ENCODE measurements at regions not wholly inside any gene's neighbourhood (a gene's known extent, or its start where the extent isn't known, plus 50 kb on each side); places are given as distances from the start of the nearest gene placed in this dataset.
A peak's percentile ranks its signal among the peaks of the same experiment; 100 is the strongest.

GRCh38 chr3:3519266-3519665 lies 280.0 kb upstream of the LRRN1 start:
- Histone ChIP-seq H2BK5ac (ENCODE audit: low read length) (no peak overlapping the region), H3K18ac (ENCODE audit: low read length) (no peak overlapping the region), H2BK120ac (ENCODE audit: low read depth, low read length) (no peak overlapping the region), H2BK15ac (replicated peaks; ENCODE audit: low read depth) (no peak overlapping the region), H4K8ac (ENCODE audit: low read depth, low read length) (no peak overlapping the region), H4K5ac (ENCODE audit: low read length) (no peak overlapping the region), H2AK5ac (ENCODE audit: low read length) (no peak overlapping the region), H3K56ac (ENCODE audit: low read length) (no peak overlapping the region), H3K27me3 (ENCODE audit: insufficient read depth, low read length, poor library complexity) (no peaks in the 10 kb centered on the region), H3K79me1 (ENCODE audit: low read length) (no peaks in the 10 kb centered on the region), H3K9ac (ENCODE audit: low read length) (no peak overlapping the region), H3K27ac (ENCODE audit: low read depth, low read length) (no peak overlapping the region), H3K4me2 (ENCODE audit: low read length) (no peak overlapping the region), H3K36me3 (ENCODE audit: control insufficient read depth, insufficient read depth, low read length) (no peaks in the 10 kb centered on the region), H3K79me2 (ENCODE audit: control insufficient read depth, insufficient read depth, low read length) (no peaks in the 10 kb centered on the region), H3K4ac (ENCODE audit: low read depth, low read length) (peak overlapping the region; percentile 16), H3K4me3 (ENCODE audit: low read length) (no peak overlapping the region), H3K23ac (ENCODE audit: low read length) (no peak overlapping the region), H3K4me1 (ENCODE audit: control insufficient read depth, low read depth, low read length) (no peaks in the 10 kb centered on the region)
- DNase-seq = no peak
- WGBS (ENCODE audit: extremely low coverage, insufficient coverage, low lambda C conversion rate) = no CpG with 5 or more reads among the region's 2 CpGs

- no peak for DNase-seq
- no CpG with 5 or more reads among the region's 4 CpGs for WGBS (ENCODE audit: extremely low coverage, insufficient coverage, low lambda C conversion rate)
- no peak overlapping the region for H2AK5ac ChIP-seq (ENCODE audit: low read length)
- H3K4me2 ChIP-seq (ENCODE audit: low read length) = no peak overlapping the region
- no peaks in the 10 kb centered on the region for H3K79me1 ChIP-seq (ENCODE audit: low read length)
- no peak overlapping the region for H3K23ac ChIP-seq (ENCODE audit: low read length)
- H4K5ac ChIP-seq (ENCODE audit: low read length) = no peak overlapping the region
- no peaks in the 10 kb centered on the region for H3K27me3 ChIP-seq (ENCODE audit: insufficient read depth, low read length, poor library complexity)
- no peak overlapping the region for H3K18ac ChIP-seq (ENCODE audit: low read length)
- H3K4me1 ChIP-seq (ENCODE audit: control insufficient read depth, low read depth, low read length) = no peaks in the 10 kb centered on the region
- H3K56ac ChIP-seq (ENCODE audit: low read length) = no peak overlapping the region
- no peak overlapping the region for H4K8ac ChIP-seq (ENCODE audit: low read depth, low read length)
- H3K36me3 ChIP-seq (ENCODE audit: control insufficient read depth, insufficient read depth, low read length) = no peaks in the 10 kb centered on the region
- H2BK15ac ChIP-seq (replicated peaks; ENCODE audit: low read depth) = no peak overlapping the region
- H3K9ac ChIP-seq (ENCODE audit: low read length) = no peak overlapping the region
- no peaks in the 10 kb centered on the region for H3K79me2 ChIP-seq (ENCODE audit: control insufficient read depth, insufficient read depth, low read length)
- no peak overlapping the region for H3K4ac ChIP-seq (ENCODE audit: low read depth, low read length)
- no peak overlapping the region for H3K4me3 ChIP-seq (ENCODE audit: low read length)
- no peak overlapping the region for H3K27ac ChIP-seq (ENCODE audit: low read depth, low read length)
- no peak overlapping the region for H2BK120ac ChIP-seq (ENCODE audit: low read depth, low read length)
- H2BK5ac ChIP-seq (ENCODE audit: low read length) = no peak overlapping the region
Observed at GRCh38 chr3:3516996-3517395, 282.2 kb upstream of the LRRN1 start.

- Histone ChIP-seq H3K79me1 (ENCODE audit: low read length) (no peaks in the 10 kb centered on the region), H3K4me2 (ENCODE audit: low read length) (no peak overlapping the region), H3K4me3 (ENCODE audit: low read length) (no peak overlapping the region), H3K9ac (ENCODE audit: low read length) (no peak overlapping the region), H3K23ac (ENCODE audit: low read length) (no peak overlapping the region), H3K27ac (ENCODE audit: low read depth, low read length) (no peak overlapping the region), H2BK120ac (ENCODE audit: low read depth, low read length) (no peak overlapping the region), H2BK5ac (ENCODE audit: low read length) (no peak overlapping the region), H3K18ac (ENCODE audit: low read length) (no peak overlapping the region), H4K8ac (ENCODE audit: low read depth, low read length) (no peak overlapping the region), H2AK5ac (ENCODE audit: low read length) (no peak overlapping the region), H3K27me3 (ENCODE audit: insufficient read depth, low read length, poor library complexity) (no peaks in the 10 kb centered on the region), H3K36me3 (ENCODE audit: control insufficient read depth, insufficient read depth, low read length) (no peaks in the 10 kb centered on the region), H3K79me2 (ENCODE audit: control insufficient read depth, insufficient read depth, low read length) (no peaks in the 10 kb centered on the region), H2BK15ac (replicated peaks; ENCODE audit: low read depth) (no peak overlapping the region), H4K5ac (ENCODE audit: low read length) (no peak overlapping the region), H3K4me1 (ENCODE audit: control insufficient read depth, low read depth, low read length) (no peaks in the 10 kb centered on the region), H3K56ac (ENCODE audit: low read length) (no peak overlapping the region), H3K4ac (ENCODE audit: low read depth, low read length) (no peak overlapping the region)
- DNase-seq = no peak
Observed at GRCh38 chr3:3516384-3516783, 282.8 kb upstream of the LRRN1 start.

DNA sequence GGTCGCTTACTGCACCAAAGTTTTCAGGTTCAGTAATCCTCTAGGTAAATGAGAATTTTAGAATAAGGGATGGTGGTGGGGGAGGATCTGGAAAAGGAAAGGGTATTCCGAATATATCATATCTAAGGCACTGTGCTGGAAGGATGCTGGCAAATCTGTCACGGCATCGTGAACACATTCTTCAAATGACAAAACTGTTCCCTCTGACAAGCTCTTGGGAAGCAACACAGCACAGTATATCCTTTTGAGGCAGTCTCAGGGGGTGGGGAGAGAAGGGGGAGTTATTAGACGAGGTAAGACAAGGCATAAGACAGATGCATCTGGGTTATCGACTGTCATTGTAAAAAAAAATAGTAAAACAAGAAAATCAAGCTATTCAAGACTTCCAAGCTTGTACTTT lies 289.6 kb upstream of the LRRN1 start:
- no peak overlapping the region for H2BK5ac ChIP-seq (ENCODE audit: low read length)
- H3K18ac ChIP-seq (ENCODE audit: low read length) = no peak overlapping the region
- H2BK120ac ChIP-seq (ENCODE audit: low read depth, low read length) = no peak overlapping the region
- H3K9ac ChIP-seq (ENCODE audit: low read length) = no peak overlapping the region
- no peaks in the 10 kb centered on the region for H3K27me3 ChIP-seq (ENCODE audit: insufficient read depth, low read length, poor library complexity)
- H3K79me2 ChIP-seq (ENCODE audit: control insufficient read depth, insufficient read depth, low read length) = no peaks in the 10 kb centered on the region
- no peak for DNase-seq
- H4K5ac ChIP-seq (ENCODE audit: low read length) = no peak overlapping the region
- H2AK5ac ChIP-seq (ENCODE audit: low read length) = no peak overlapping the region
- H4K8ac ChIP-seq (ENCODE audit: low read depth, low read length) = no peak overlapping the region
- no peaks in the 10 kb centered on the region for H3K79me1 ChIP-seq (ENCODE audit: low read length)
- H3K4me3 ChIP-seq (ENCODE audit: low read length) = no peak overlapping the region
- no peak overlapping the region for H3K23ac ChIP-seq (ENCODE audit: low read length)
- H2BK15ac ChIP-seq (replicated peaks; ENCODE audit: low read depth) = no peak overlapping the region
- no peak overlapping the region for H3K27ac ChIP-seq (ENCODE audit: low read depth, low read length)
- WGBS (ENCODE audit: extremely low coverage, insufficient coverage, low lambda C conversion rate) = no CpG with 5 or more reads among the region's 6 CpGs
- H3K56ac ChIP-seq (ENCODE audit: low read length) = no peak overlapping the region
- H3K4me2 ChIP-seq (ENCODE audit: low read length) = no peak overlapping the region
- H3K4me1 ChIP-seq (ENCODE audit: control insufficient read depth, low read depth, low read length) = no peaks in the 10 kb centered on the region
- H3K36me3 ChIP-seq (ENCODE audit: control insufficient read depth, insufficient read depth, low read length) = no peaks in the 10 kb centered on the region
- H3K4ac ChIP-seq (ENCODE audit: low read depth, low read length) = no peak overlapping the region

- Histone ChIP-seq H2AK5ac (ENCODE audit: low read length) (no peak overlapping the region), H3K79me2 (ENCODE audit: control insufficient read depth, insufficient read depth, low read length) (no peaks in the 10 kb centered on the region), H4K8ac (ENCODE audit: low read depth, low read length) (no peak overlapping the region), H3K79me1 (ENCODE audit: low read length) (no peaks in the 10 kb centered on the region), H3K4me2 (ENCODE audit: low read length) (no peak overlapping the region), H3K9ac (ENCODE audit: low read length) (no peak overlapping the region), H2BK120ac (ENCODE audit: low read depth, low read length) (no peak overlapping the region), H3K27ac (ENCODE audit: low read depth, low read length) (no peak overlapping the region), H3K23ac (ENCODE audit: low read length) (no peak overlapping the region), H3K27me3 (ENCODE audit: insufficient read depth, low read length, poor library complexity) (no peaks in the 10 kb centered on the region), H4K5ac (ENCODE audit: low read length) (no peak overlapping the region), H3K4me1 (ENCODE audit: control insufficient read depth, low read depth, low read length) (no peaks in the 10 kb centered on the region), H3K36me3 (ENCODE audit: control insufficient read depth, insufficient read depth, low read length) (no peaks in the 10 kb centered on the region), H3K4ac (ENCODE audit: low read depth, low read length) (no peak overlapping the region), H2BK5ac (ENCODE audit: low read length) (no peak overlapping the region), H3K4me3 (ENCODE audit: low read length) (no peak overlapping the region), H2BK15ac (replicated peaks; ENCODE audit: low read depth) (no peak overlapping the region), H3K56ac (ENCODE audit: low read length) (no peak overlapping the region), H3K18ac (ENCODE audit: low read length) (no peak overlapping the region)
- no CpG with 5 or more reads among the region's 1 CpG for WGBS (ENCODE audit: extremely low coverage, insufficient coverage, low lambda C conversion rate)
- no peak for DNase-seq
Observed at GRCh38 chr3:3504686-3505085, 294.5 kb upstream of the LRRN1 start.

GRCh38 chr3:3503411-3503810 lies 295.8 kb upstream of the LRRN1 start:
- no peak overlapping the region for H2AK5ac ChIP-seq (ENCODE audit: low read length)
- H3K4me2 ChIP-seq (ENCODE audit: low read length) = no peak overlapping the region
- H2BK120ac ChIP-seq (ENCODE audit: low read depth, low read length) = no peak overlapping the region
- no peak overlapping the region for H3K56ac ChIP-seq (ENCODE audit: low read length)
- H3K23ac ChIP-seq (ENCODE audit: low read length) = no peak overlapping the region
- no CpG with 5 or more reads among the region's 4 CpGs for WGBS (ENCODE audit: extremely low coverage, insufficient coverage, low lambda C conversion rate)
- H3K9ac ChIP-seq (ENCODE audit: low read length) = no peak overlapping the region
- no peaks in the 10 kb centered on the region for H3K79me1 ChIP-seq (ENCODE audit: low read length)
- H4K5ac ChIP-seq (ENCODE audit: low read length) = no peak overlapping the region
- no peak overlapping the region for H2BK15ac ChIP-seq (replicated peaks; ENCODE audit: low read depth)
- H3K36me3 ChIP-seq (ENCODE audit: control insufficient read depth, insufficient read depth, low read length) = no peaks in the 10 kb centered on the region
- no peak overlapping the region for H3K27ac ChIP-seq (ENCODE audit: low read depth, low read length)
- no peaks in the 10 kb centered on the region for H3K27me3 ChIP-seq (ENCODE audit: insufficient read depth, low read length, poor library complexity)
- H2BK5ac ChIP-seq (ENCODE audit: low read length) = no peak overlapping the region
- no peak overlapping the region for H4K8ac ChIP-seq (ENCODE audit: low read depth, low read length)
- H3K79me2 ChIP-seq (ENCODE audit: control insufficient read depth, insufficient read depth, low read length) = no peaks in the 10 kb centered on the region
- no peak overlapping the region for H3K4ac ChIP-seq (ENCODE audit: low read depth, low read length)
- DNase-seq = no peak
- H3K18ac ChIP-seq (ENCODE audit: low read length) = no peak overlapping the region
- no peaks in the 10 kb centered on the region for H3K4me1 ChIP-seq (ENCODE audit: control insufficient read depth, low read depth, low read length)
- no peak overlapping the region for H3K4me3 ChIP-seq (ENCODE audit: low read length)

Data from mesendoderm (in vitro differentiated cells).